IPS-20b (cell line): ENCODE measurements at regions not wholly inside any gene's neighbourhood (a gene's known extent, or its start where the extent isn't known, plus 50 kb on each side); places are given as distances from the start of the nearest gene placed in this dataset.
"Not testable (repeated sequence)": the region's sequence is repeated elsewhere in the genome, so short reads cannot be mapped to it uniquely, and the experiment has no call there.

Source experiments
- H3K27ac ChIP-seq: one replicate; pipeline ENCODE4 v1.5.1; 2013; ENCODE audit warnings: low read length
- H3K27me3 ChIP-seq: 2 replicates; pipeline ENCODE4 v1.6.1; 2013; ENCODE audit warnings: mild to moderate bottlenecking, low read length, inconsistent platforms; ENCODE audit not compliant: insufficient read depth
- H3K36me3 ChIP-seq: 2 replicates; pipeline ENCODE4 v1.6.1; 2013; ENCODE audit warnings: low read depth, mild to moderate bottlenecking, inconsistent platforms, low read length, moderate library complexity; ENCODE audit not compliant: insufficient read depth
- H3K4me1 ChIP-seq: 2 replicates; pipeline ENCODE4 v1.6.1; 2013; ENCODE audit warnings: mild to moderate bottlenecking, control low read depth, inconsistent platforms, low read length, moderate library complexity; ENCODE audit not compliant: insufficient read depth
- H3K4me3 ChIP-seq: 2 replicates; pipeline ENCODE4 v1.5.1; 2013; ENCODE audit warnings: mild to moderate bottlenecking, low read length, inconsistent platforms
- H3K9ac ChIP-seq: 2 replicates; pipeline ENCODE4 v1.6.1; 2013; ENCODE audit warnings: low read depth, mild to moderate bottlenecking, inconsistent platforms, low read length, moderate library complexity
- H3K9me3 ChIP-seq: 2 replicates; pipeline ENCODE4 v1.6.1; 2013; ENCODE audit warnings: mild to moderate bottlenecking, low read depth, low read length, inconsistent platforms; ENCODE audit not compliant: insufficient read depth

- H3K9me3 ChIP-seq: no peaks in the 10 kb centered on the region
- no peaks in the 10 kb centered on the region for H3K27me3 ChIP-seq
- H3K9ac ChIP-seq: no peak overlapping the region
- no peaks in the 10 kb centered on the region for H3K4me1 ChIP-seq
- H3K4me3 ChIP-seq: no peak overlapping the region
- no peaks in the 10 kb centered on the region for H3K36me3 ChIP-seq
- H3K27ac ChIP-seq: no peak overlapping the region
Measured at GRCh38 chr9:15077946-15078729, 167.9 kb upstream of the FREM1 start.

GRCh38 chr9:15073620-15074019, 163.4 kb upstream of the FREM1 start:
- H3K27ac ChIP-seq: no peak overlapping the region
- H3K4me1 ChIP-seq: no peaks in the 10 kb centered on the region
- no peak overlapping the region for H3K4me3 ChIP-seq
- no peaks in the 10 kb centered on the region for H3K36me3 ChIP-seq
- H3K9me3 ChIP-seq: no peaks in the 10 kb centered on the region
- H3K9ac ChIP-seq: no peak overlapping the region
- no peaks in the 10 kb centered on the region for H3K27me3 ChIP-seq

GRCh38 chr9:15070716-15071115, 160.5 kb upstream of the FREM1 start:
- Histone ChIP-seq H3K27me3 (no peaks in the 10 kb centered on the region), H3K9ac (no peak overlapping the region), H3K27ac (no peak overlapping the region), H3K4me1 (no peaks in the 10 kb centered on the region), H3K9me3 (0 out of 2 replicates have a peak, but pooled peaks cover 5% of the 10 kb centered on the region), H3K36me3 (no peaks in the 10 kb centered on the region), H3K4me3 (no peak overlapping the region)

GRCh38 chr9:15069106-15069505, 158.9 kb upstream of the FREM1 start:
- Histone ChIP-seq H3K9ac (no peak overlapping the region), H3K27me3 (no peaks in the 10 kb centered on the region), H3K36me3 (no peaks in the 10 kb centered on the region), H3K27ac (no peak overlapping the region), H3K9me3 (0 out of 2 replicates have a peak, but pooled peaks cover 7% of the 10 kb centered on the region), H3K4me3 (no peak overlapping the region), H3K4me1 (no peaks in the 10 kb centered on the region)

GRCh38 chr9:15068261-15068660, 158.0 kb upstream of the FREM1 start:
- Histone ChIP-seq H3K9me3 (0 out of 2 replicates have a peak, but pooled peaks cover 7% of the 10 kb centered on the region), H3K4me3 (no peak overlapping the region), H3K27me3 (no peaks in the 10 kb centered on the region), H3K4me1 (no peaks in the 10 kb centered on the region), H3K27ac (no peak overlapping the region), H3K36me3 (no peaks in the 10 kb centered on the region), H3K9ac (no peak overlapping the region)

GRCh38 chr9:15059003-15059402, 148.8 kb upstream of the FREM1 start:
- H3K4me1 ChIP-seq: no peaks in the 10 kb centered on the region
- H3K27me3 ChIP-seq: no peaks in the 10 kb centered on the region
- no peak overlapping the region for H3K4me3 ChIP-seq
- no peaks in the 10 kb centered on the region for H3K9me3 ChIP-seq
- no peaks in the 10 kb centered on the region for H3K36me3 ChIP-seq
- H3K27ac ChIP-seq: no peak overlapping the region
- no peak overlapping the region for H3K9ac ChIP-seq

GRCh38 chr9:15058236-15058635, 148.0 kb upstream of the FREM1 start:
- Histone ChIP-seq H3K9ac (no peak overlapping the region), H3K36me3 (no peaks in the 10 kb centered on the region), H3K4me1 (no peaks in the 10 kb centered on the region), H3K27me3 (no peaks in the 10 kb centered on the region), H3K9me3 (no peaks in the 10 kb centered on the region), H3K27ac (no peak overlapping the region), H3K4me3 (no peak overlapping the region)

- not testable (repeated sequence) for H3K27me3 ChIP-seq, H3K36me3 ChIP-seq, H3K27ac ChIP-seq, H3K9me3 ChIP-seq, H3K4me1 ChIP-seq, H3K9ac ChIP-seq, H3K4me3 ChIP-seq
Measured at GRCh38 chr9:15055284-15055683, 145.1 kb upstream of the FREM1 start.

- H3K27ac ChIP-seq: no peak overlapping the region
- H3K4me3 ChIP-seq: no peak overlapping the region
- no peaks in the 10 kb centered on the region for H3K9me3 ChIP-seq
- H3K36me3 ChIP-seq: no peaks in the 10 kb centered on the region
- no peak overlapping the region for H3K9ac ChIP-seq
- H3K27me3 ChIP-seq: no peaks in the 10 kb centered on the region
- H3K4me1 ChIP-seq: no peaks in the 10 kb centered on the region
Measured at GRCh38 chr9:15048772-15049171, 138.5 kb upstream of the FREM1 start.

GRCh38 chr9:15047028-15047551, 136.9 kb upstream of the FREM1 start:
- H3K9ac ChIP-seq: no peak overlapping the region
- H3K27ac ChIP-seq: no peak overlapping the region
- no peaks in the 10 kb centered on the region for H3K4me1 ChIP-seq
- H3K36me3 ChIP-seq: no peaks in the 10 kb centered on the region
- H3K4me3 ChIP-seq: no peak overlapping the region
- no peaks in the 10 kb centered on the region for H3K9me3 ChIP-seq
- H3K27me3 ChIP-seq: no peaks in the 10 kb centered on the region

GRCh38 chr9:15033316-15033715, 123.1 kb upstream of the FREM1 start:
- Histone ChIP-seq H3K4me3 (no peak overlapping the region), H3K4me1 (no peaks in the 10 kb centered on the region), H3K9me3 (peaks cover 6% of the 10 kb centered on the region; the same call in 1 of the 2 replicates), H3K27ac (no peak overlapping the region), H3K27me3 (no peaks in the 10 kb centered on the region), H3K36me3 (no peaks in the 10 kb centered on the region), H3K9ac (no peak overlapping the region)

GRCh38 chr9:15032860-15033259, 122.6 kb upstream of the FREM1 start:
- no peak overlapping the region for H3K9ac ChIP-seq
- H3K4me3 ChIP-seq: no peak overlapping the region
- no peak overlapping the region for H3K27ac ChIP-seq
- H3K36me3 ChIP-seq: no peaks in the 10 kb centered on the region
- peaks cover 6% of the 10 kb centered on the region; the same call in 1 of the 2 replicates for H3K9me3 ChIP-seq
- no peaks in the 10 kb centered on the region for H3K27me3 ChIP-seq
- no peaks in the 10 kb centered on the region for H3K4me1 ChIP-seq
